GM19239 (cell line): ENCODE measurements at regions not wholly inside any gene's neighbourhood (a gene's known extent, or its start where the extent isn't known, plus 50 kb on each side); places are given as distances from the start of the nearest gene placed in this dataset.

Experiments
- DNase-seq: peaks from one replicate; pipeline ENCODE4 v3.0.0; 2011; ENCODE audit warnings: low spot score; ENCODE audit not compliant: insufficient read length
- FAIRE-seq: peaks from 2 replicates; lab custom pipeline; 2011; peaks lifted over from hg19 to GRCh38; lab: Jason Lieb, UNC

DNA sequence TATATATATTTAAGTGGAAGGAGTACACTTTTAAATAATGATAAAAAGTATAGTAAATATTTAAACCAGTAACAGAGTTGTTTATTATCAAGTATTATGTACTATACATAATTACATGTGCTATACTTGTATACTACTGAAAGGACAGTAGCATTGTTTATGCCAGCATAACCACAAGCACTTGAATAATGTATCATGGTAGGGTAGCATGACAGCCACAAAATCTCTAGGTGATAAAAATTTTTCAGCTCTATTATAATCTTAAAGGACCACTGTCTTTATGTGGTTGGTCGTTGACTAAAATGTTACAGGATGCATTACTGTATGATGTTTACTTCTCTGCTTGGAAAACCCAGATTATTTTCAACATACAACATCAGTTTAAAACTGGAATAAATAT, 349.2 kb downstream of the CASP12 start:
- FAIRE-seq: no peak
- no peak for DNase-seq

DNA sequence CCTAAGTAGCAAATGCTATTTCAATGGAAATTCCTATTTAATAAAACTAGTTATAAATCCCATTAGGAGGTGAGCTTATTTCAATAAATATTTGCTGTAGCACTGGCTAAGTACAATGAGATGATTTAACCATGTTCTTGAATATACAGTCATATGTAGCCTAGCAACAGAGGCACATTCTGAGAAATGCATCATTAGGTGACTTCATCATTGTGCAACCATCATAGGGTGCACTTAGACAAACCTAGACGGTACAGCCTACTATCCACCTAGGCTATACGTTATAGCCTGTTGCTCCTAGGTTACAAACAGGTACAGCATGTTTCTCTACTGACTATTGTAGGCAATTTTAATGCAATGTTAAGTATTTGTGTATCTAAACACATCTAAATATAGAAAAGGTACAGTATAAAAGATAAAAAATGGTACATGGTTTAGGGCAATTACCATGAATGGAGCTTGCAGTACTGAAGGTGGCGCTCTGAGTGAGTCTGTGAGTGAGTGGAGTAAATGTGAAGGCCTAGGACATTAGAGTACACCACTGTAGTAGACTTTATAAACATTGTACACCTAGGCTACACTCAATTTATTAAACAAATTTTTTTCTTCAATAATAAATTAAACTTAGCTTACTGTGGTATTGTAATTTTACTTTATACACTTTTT, 350.1 kb downstream of the CASP12 start:
- no peak for DNase-seq
- no peak for FAIRE-seq

DNA sequence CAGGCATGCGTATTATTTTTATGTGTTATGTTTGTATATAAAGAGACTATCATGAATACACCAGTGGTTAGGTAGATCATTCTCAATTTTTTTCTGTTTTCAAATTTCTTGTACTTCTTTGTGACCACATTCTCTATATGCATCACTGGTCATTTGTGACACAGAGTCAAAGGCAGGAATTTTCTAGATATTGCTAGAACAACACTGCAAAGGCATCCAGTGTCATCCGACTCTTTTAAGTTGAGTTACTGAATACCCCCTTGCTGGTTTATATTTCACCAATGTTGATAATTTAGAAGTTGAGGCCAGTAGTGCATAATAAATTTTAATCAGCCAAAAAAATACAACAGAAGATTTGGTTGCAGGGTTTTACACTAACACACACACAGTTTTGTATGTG, 351.8 kb downstream of the CASP12 start:
- DNase-seq (no peak), FAIRE-seq (no peak)

DNA sequence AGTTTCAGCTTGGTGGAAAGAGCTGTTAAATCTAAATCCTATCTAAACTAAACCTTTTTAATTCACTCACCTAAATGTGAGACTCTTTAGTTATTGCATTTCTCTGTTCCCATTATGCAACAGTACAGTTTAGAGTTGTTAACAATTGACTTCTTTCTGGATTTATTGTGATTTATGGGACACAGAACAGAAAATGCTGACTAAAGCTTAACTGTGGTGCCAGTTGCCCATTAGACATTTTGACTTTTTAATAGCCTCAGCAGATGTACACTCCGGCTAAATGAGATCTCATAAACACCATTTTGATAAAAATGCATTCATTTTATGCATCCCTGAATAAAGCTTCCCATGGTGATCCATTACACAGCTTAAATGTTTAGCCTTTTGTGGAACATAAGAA, 356.6 kb downstream of the CASP12 start:
- FAIRE-seq (no peak), DNase-seq (no peak)

DNA sequence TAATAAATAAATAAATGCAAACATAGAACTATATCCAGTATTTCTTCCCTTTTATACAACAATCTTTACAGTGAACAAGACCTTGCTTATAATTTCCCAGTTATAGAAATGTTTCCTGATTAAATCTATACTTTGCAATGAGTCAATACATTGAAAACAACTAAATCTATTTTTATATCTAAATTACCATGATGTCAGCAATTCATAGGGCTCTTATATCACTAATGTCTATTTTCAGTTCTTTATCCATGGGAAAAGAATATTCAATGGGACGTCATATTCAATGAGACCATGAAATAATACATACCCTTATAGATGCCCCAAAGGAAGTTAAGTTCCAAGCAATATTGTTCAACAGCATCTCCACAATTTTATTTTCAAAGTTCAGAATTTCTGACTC, 359.9 kb downstream of the CASP12 start:
- FAIRE-seq (no peak), DNase-seq (no peak)

DNA sequence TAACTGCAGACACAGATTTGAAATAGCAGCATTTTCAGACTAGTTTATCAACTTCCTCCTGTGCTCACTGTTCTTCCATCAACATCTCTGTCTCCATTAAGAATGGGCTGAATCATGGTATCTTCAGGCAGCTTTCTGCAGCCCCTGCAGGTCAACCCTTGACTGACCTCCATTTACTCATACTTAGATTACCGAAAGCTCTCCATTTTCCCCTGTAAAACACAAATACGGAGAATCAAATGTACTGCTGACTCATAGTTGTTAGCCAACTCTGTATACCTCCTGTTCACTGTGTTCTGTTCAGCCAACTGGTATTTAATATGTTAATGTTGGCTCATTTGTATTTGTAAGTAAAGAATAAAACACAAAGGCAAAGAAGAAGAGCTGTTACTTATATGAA, 364.0 kb downstream of the CASP12 start:
- DNase-seq (no peak), FAIRE-seq (no peak)

DNA sequence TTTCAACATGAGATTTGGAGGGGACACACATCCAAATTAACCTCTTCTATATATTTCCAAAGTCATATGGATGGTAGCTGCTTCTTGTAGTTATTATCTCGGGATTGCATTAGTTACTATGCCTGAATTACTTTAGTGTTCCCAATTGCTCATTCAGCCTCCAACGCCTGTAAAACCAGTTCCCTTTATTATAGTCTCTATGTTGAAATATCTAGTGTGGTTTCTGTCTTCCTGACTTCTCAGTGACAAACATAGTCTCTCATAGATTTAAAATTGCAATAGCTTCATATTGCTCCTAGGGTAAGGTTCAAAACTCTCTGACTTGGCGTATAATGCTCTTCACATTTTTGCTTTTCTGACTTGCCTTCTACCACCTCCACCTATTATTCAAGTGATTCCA, 366.4 kb downstream of the CASP12 start:
- DNase-seq (no peak), FAIRE-seq (no peak)

DNA sequence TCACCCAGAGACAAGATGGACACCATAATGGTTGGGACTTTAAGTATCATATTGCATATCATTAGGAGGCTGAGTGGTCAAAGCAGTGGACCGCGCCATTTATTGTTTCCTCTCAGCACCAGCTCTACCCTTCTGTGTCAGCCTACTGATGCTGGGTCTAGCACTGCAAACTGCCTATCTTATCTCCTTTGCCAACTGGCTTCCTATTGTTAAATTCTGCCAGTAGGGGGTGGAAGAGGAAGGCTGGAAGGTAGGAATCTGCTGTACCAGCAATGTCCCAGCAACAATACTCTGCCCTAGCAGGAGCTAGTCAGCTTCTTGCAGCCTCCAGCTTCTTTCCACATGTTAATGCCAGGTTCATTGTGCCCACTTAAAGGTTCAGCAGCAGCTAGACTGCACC, 367.1 kb upstream of the PDGFD start:
- DNase-seq (no peak), FAIRE-seq (no peak)

DNA sequence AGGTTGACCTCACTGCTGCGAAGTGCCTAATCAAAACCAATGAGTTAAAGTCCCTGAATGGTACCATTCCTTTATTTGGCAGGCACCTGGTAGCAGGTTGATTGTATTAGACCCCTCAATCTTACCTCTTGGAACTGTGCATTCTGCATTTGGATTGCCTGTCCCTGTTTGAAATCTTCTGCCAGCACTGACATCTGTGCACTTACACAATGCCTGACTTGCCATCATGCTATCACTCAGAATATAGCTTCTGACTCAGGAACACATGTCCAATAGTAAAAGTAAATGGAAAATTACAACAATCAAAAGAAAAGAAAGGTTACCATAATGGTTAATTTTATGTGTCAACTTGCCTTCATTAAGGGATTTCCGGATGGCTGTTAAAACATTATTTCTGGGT, 366.0 kb upstream of the PDGFD start:
- FAIRE-seq (no peak), DNase-seq (no peak)

DNA sequence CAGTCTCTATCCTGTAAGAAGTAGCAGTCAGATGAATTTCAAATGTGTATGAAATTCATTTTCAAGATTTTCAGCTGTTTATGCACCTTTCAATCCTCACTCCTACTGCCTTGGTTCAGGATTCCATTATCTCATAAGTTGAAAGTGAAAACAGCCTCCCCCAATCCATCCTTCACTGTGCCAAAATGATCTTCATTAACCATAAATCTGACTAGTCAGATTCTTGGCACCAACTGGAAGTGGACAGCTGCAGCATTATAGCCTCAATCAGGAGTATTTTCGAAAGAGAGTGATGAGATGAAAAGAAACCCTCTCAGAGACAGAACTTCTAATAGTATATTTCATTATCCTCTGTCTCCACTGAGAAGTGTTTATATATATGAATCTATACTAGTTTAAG, 365.3 kb upstream of the PDGFD start:
- no peak for DNase-seq
- FAIRE-seq: no peak

DNA sequence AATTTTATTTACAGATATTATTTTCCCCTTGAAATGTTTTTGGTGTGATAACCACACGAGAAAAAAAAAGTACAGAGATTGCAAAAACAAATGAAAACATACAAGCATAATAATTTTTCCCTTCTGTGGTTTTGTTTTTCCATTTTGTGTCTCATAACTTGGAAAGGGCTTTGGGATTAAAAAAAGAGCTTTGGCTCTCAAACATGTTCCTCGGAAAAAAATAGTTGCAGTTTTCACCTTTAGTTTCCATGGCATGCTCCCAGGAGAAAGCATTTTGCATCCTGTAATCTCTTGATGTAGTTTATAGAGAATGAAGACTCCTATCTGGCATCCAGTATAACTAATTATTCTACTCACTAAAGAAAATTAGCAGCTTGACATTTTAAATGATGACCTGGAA, 362.1 kb upstream of the PDGFD start:
- DNase-seq: no peak
- FAIRE-seq: no peak

DNA sequence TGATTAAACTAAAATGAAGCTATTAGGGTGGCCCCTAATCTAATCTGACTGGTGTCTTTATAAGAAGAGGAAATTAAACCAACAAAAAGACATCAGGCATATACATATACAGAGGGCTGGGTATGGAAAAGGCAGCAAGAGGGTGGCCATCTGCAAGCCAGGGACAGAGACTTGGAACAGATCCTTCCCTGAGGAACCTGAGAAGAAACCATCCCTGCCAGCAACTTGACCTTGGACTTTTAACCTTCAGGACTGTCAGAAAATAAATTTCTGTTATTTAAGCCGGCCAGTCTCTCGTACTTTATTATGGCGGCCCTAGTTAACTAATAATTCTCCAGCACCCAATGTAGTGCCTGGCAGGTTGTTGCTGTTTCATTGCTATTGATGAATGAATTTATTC, 361.5 kb upstream of the PDGFD start:
- FAIRE-seq: no peak
- no peak for DNase-seq

DNA sequence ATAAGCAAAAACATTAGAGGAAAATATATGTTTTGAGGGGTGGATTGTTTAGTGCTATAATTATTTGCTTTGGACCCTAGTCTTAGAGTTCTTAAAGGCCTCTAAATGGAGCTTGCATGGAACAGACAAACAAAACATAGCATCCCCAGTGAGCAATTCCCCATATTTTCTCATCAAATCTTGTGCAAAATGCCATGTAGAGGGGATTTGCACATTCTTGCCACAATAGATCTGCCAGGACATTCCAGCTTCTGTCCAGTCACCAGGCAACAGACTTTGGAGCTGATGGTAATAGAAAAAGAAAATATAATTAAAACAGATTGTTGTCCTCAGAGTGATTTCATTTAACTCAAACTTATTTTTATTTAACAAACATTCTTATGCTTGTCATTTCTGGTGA, 360.3 kb upstream of the PDGFD start:
- DNase-seq (no peak), FAIRE-seq (no peak)

DNA sequence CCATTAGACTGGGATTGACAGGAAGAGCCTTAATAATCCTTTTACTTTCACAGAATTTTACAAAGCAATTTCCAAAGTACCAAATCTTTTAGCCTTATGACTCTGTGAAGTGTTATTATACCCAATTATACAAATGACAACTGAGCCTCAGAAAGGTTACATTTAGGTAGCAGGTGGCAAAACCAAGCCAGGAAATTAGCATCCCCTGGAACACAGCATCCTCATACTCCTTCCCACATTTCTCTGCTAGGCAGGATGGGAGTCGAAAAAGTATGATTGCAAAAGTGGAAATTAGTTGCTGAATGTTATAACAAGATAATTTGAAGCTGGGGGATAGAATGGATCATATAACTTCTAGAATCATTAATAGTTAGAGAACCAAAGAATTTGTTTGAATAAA, 359.7 kb upstream of the PDGFD start:
- no peak for DNase-seq
- FAIRE-seq: no peak

DNA sequence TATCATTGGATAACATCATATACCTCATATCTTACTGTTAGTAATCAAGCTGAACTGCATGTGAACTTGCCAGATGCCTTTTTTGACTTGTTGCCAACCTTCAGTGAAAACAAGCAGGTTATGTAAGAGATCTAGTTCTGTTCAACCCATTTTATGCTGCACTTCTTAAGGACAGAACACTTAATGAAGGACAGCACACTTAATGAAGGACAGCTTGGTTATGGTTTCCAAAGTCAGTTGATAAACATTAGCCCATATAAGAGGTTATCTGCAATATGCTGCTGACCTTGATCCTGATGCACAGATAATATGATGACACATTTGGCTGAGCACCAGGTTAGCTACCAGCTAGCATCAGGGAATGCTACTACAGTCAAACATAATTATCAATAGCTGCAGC, 358.7 kb upstream of the PDGFD start:
- FAIRE-seq (no peak), DNase-seq (no peak)

DNA sequence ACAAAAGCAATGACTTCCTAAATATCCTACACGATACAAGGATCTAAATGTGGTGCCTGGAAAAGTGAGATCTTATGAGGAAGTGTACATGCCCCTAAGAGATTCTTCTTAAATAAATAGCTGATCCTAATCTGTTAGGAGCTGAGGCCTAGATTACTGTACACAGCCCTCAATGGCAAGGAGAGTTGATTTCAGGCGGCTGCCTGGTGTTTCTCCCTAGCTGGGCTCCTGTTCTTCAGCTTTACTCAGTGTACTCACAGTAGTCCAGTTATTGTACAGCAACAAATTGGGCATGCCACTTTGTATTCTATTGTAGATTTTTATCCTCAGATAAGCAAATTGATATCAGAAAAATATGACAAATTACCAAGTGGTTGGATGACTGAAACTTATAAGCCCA, 358.2 kb upstream of the PDGFD start:
- FAIRE-seq: no peak
- no peak for DNase-seq

DNA sequence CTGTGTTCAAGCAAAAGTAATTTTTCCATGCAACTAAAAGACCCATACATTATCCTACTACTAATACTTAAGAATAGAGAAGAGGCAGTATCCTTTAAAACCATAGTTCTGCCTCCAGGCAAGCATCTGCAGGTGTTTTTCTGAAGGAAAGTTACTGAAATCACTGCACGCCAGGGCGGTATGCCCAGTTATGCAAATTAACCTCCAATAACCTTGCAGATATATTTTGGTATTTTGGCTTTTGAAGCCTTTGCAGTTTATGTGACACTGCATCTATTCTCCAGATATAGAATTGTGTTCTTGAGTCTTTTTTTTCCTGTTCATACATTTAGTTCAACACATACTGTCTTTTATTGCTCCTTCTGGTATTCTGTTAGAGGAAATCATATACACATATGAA, 346.2 kb upstream of the PDGFD start:
- DNase-seq: no peak

DNA sequence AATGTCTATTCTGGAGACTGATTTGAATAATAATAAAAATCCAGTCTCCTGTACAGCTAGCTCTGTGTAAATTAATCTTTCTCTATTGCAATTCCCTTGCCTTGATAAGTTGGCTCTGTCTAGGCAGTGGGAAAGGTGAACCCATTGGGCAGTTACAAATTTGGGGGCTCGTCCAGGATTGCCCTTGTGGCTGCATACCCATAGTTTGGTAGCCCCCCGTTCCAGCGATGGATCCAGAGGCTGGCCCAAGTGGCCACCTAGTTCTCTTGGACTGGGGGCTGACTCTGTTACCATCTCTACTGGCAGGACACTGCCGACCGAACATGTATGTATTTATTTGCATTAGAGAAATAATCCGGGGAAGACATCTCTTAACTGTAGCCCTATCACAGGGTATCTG, 326.2 kb upstream of the PDGFD start:
- no peak for DNase-seq
- no peak for FAIRE-seq

More for the DNA sequence above, 346.2 kb upstream of the PDGFD start:
- FAIRE-seq: no peak

DNA sequence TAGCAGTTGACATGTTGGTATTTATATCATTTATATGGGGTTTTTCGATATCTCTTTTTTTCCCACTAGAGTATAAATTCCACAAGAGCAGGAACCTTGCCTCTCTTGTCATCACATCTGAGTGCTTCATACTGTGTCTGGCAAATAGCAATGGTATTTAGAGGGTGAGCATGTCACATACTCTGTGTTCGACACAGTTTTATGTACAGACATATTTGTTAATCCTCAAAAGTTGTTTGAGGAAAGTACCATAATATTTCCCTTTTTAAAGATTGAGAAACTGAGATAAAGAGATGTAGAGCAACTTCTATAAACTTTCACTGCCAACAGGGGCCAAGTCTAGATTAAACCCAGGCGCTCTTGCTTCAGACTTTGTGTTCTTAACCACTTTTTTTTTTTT, 324.6 kb upstream of the PDGFD start:
- FAIRE-seq (no peak), DNase-seq (no peak)

DNA sequence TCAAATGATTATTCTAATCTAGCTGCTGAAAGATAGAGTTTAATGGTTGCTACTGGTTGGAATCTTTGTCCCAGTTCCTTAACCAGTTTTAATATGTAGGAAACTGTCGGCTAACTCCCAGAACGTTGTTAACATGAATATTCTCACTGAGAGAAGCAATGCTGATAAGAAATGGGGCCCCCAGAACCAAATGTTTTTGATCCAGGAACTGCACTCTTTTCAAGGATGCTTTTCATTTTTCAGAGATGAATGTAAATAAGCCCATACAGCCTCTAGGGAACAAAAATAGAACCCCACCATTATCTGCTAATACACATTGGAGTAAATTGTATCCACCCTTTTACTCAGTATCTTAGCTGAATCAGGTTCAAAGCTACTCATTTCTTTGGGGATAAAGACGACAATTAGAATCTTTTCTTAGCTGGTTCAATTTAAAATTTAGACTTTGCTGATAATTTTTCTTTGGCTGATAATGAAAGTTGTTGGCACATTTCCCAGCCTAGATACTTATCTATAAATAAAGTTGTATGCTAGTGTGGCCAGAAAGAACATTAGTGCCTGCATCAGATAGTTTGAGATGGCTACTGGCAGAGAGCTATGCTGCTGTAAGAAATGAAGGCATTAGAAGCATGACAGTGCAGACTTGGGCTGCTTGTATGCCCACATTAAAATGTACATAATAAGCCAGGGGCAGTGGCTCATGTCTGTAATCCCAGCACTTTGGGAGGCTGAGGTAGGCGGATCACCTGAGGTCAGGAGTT, 323.3 kb upstream of the PDGFD start:
- no peak for FAIRE-seq
- DNase-seq: no peak

DNA sequence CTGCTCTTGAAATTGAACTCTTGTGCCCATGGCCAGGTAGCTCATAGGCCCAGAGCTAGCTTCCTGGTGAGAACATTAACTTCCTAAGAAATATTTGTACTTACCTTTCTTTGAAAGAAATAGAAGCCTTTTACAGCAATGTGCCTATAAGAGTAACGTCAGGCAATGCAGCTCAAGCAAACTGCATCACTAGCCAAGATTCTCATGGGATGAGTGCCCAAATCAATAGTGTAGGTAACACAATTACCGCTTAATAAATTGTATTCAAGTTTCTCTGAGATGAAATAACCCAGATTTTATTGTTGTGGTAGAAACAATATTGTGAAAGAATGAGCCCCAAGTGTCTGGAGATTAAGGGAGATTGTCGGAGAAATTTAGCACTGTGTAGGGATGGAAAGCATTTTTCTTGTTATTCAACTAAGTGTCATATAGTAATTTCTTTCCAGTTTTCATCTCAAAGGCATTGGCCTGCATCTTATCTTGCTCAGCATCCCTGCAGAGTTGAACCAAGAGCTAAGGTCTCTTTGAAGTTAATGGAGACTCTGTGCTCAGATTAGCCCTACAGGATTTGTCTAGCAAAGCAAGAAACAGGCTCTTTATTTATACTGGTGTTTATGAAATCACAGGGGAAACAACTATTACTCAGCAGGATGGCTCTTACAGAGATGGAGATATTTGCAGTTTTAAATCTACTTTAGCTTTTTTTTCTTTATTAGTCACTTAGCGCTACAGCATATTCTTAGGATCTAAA, 321.0 kb upstream of the PDGFD start:
- DNase-seq (no peak), FAIRE-seq (no peak)
